ENCODE measurements at regions not wholly inside any gene's neighbourhood (a gene's known extent, or its start where the extent isn't known, plus 50 kb on each side); places are given as distances from the start of the nearest gene placed in this dataset.

DNA sequence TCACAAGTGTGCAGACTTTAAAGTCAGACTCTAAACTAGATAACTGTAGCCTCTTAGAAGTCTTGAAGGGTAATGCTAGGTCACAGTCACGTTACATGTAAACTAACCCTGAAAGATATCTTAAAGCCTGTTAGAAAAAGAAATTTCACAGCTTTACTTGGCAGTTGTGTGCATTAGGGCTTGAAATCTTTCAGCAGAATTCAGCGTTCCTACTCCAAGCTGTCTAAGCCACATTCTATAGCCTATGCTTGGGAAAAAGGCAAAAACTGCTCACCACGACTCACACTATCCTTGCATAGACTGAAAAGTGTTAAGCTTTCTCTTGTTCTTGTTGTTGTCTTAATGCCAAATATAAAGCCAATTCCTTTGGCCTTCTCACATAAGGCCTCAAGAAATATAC is 338.0 kb upstream of the SASH1 start:
- no peak for TF ChIP-seq POLR2A (IDR thresholded peaks at IDR 0.05)
- TF ChIP-seq, protein P1, sequence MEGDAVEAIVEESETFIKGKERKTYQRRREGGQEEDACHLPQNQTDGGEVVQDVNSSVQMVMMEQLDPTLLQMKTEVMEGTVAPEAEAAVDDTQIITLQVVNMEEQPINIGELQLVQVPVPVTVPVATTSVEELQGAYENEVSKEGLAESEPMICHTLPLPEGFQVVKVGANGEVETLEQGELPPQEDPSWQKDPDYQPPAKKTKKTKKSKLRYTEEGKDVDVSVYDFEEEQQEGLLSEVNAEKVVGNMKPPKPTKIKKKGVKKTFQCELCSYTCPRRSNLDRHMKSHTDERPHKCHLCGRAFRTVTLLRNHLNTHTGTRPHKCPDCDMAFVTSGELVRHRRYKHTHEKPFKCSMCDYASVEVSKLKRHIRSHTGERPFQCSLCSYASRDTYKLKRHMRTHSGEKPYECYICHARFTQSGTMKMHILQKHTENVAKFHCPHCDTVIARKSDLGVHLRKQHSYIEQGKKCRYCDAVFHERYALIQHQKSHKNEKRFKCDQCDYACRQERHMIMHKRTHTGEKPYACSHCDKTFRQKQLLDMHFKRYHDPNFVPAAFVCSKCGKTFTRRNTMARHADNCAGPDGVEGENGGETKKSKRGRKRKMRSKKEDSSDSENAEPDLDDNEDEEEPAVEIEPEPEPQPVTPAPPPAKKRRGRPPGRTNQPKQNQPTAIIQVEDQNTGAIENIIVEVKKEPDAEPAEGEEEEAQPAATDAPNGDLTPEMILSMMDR (IDR thresholded peaks at IDR 0.05): no peak
- TF ChIP-seq EP300 (IDR thresholded peaks at IDR 0.05): no peak

Measured in tibial nerve (tissue), 4 donors.